ENCODE measurements at regions not wholly inside any gene's neighbourhood (a gene's known extent, or its start where the extent isn't known, plus 50 kb on each side); places are given as distances from the start of the nearest gene placed in this dataset.

GRCh38 chr3:182492536-182492935 lies 300.8 kb upstream of the ATP11B start:
- H3K9me3 ChIP-seq: no peaks in the 10 kb centered on the region
- TF ChIP-seq POLR2A (IDR thresholded peaks at IDR 0.05) (no peak), CTCF (IDR thresholded peaks at IDR 0.05) (no peak)
- intact Hi-C loops (cut with DNase I; ENCODE audit: low total_unique reads): no loop called here
- no peak for DNase-seq
- no peak overlapping the region for H3K4me3 ChIP-seq
- no peaks in the 10 kb centered on the region for H3K27me3 ChIP-seq
- no peaks in the 10 kb centered on the region for H3K4me1 ChIP-seq
- H3K27ac ChIP-seq: no peak overlapping the region
- H3K36me3 ChIP-seq: no peaks in the 10 kb centered on the region

GRCh38 chr3:182500289-182500688 lies 293.0 kb upstream of the ATP11B start:
- Histone ChIP-seq H3K4me1 (no peaks in the 10 kb centered on the region), H3K27me3 (no peaks in the 10 kb centered on the region), H3K4me3 (no peak overlapping the region), H3K36me3 (no peaks in the 10 kb centered on the region), H3K9me3 (no peaks in the 10 kb centered on the region), H3K27ac (no peak overlapping the region)
- no peak for DNase-seq
- TF ChIP-seq CTCF (IDR thresholded peaks at IDR 0.05): no peak
- TF ChIP-seq POLR2A (IDR thresholded peaks at IDR 0.05): no peak
- intact Hi-C loops (cut with DNase I; ENCODE audit: low total_unique reads): no loop called here

- Histone ChIP-seq H3K9me3 (no peaks in the 10 kb centered on the region), H3K4me1 (no peaks in the 10 kb centered on the region), H3K36me3 (no peaks in the 10 kb centered on the region), H3K4me3 (no peak overlapping the region), H3K27ac (no peak overlapping the region), H3K27me3 (no peaks in the 10 kb centered on the region)
- intact Hi-C loops (cut with DNase I; ENCODE audit: low total_unique reads): no loop called here
- no peak for DNase-seq
- no peak for TF ChIP-seq CTCF (IDR thresholded peaks at IDR 0.05)
- no peak for TF ChIP-seq POLR2A (IDR thresholded peaks at IDR 0.05)
Observed at GRCh38 chr3:182501856-182502255, 291.4 kb upstream of the ATP11B start.

GRCh38 chr3:182503401-182503800 lies 289.9 kb upstream of the ATP11B start:
- Histone ChIP-seq H3K9me3 (no peaks in the 10 kb centered on the region), H3K4me3 (no peak overlapping the region), H3K4me1 (no peaks in the 10 kb centered on the region), H3K27me3 (no peaks in the 10 kb centered on the region), H3K27ac (no peak overlapping the region), H3K36me3 (no peaks in the 10 kb centered on the region)
- no peak for TF ChIP-seq CTCF (IDR thresholded peaks at IDR 0.05)
- TF ChIP-seq POLR2A (IDR thresholded peaks at IDR 0.05): no peak
- DNase-seq: no peak
- intact Hi-C loops (cut with DNase I; ENCODE audit: low total_unique reads): no loop called here

GRCh38 chr3:182508919-182509711 lies 284.2 kb upstream of the ATP11B start:
- no peak for TF ChIP-seq POLR2A (IDR thresholded peaks at IDR 0.05)
- TF ChIP-seq CTCF (IDR thresholded peaks at IDR 0.05): no peak
- DNase-seq: no peak
- Histone ChIP-seq H3K9me3 (no peaks in the 10 kb centered on the region), H3K27me3 (no peaks in the 10 kb centered on the region), H3K36me3 (no peaks in the 10 kb centered on the region), H3K4me3 (no peak overlapping the region), H3K27ac (no peak overlapping the region), H3K4me1 (no peaks in the 10 kb centered on the region)
- intact Hi-C loops (cut with DNase I; ENCODE audit: low total_unique reads): no loop called here

All from uterus (tissue), 3 donors.